ENCODE measurements at regions not wholly inside any gene's neighbourhood (a gene's known extent, or its start where the extent isn't known, plus 50 kb on each side); places are given as distances from the start of the nearest gene placed in this dataset.

DNA sequence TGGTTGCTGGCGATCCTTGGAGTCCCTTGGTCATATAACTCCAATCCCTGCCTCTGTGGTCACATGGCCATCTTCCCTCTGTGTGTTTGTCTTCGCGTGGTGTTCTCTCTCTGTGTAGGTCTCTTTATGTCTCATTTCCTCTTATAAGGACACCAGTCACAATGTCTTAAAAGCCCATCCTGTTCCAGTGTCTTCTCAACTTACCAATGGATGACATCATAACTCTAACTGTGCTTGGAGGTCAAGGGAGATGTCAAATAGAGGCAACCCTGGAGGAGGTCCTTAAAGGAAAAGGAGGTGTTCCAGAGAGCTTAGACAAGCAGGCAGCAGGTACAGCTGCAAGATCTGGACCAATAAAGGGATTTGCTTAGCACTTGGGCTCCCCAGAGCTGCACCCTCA is 143.0 kb downstream of the BUB3 start:
- Histone ChIP-seq H3K36me3 (no peaks in the 10 kb centered on the region), H3K4me3 (no peak overlapping the region), H3K9me3 (no peaks in the 10 kb centered on the region), H3K27me3 (no peaks in the 10 kb centered on the region), H3K27ac (no peak overlapping the region), H3K4me1 (no peaks in the 10 kb centered on the region)
- TF ChIP-seq POLR2A (IDR thresholded peaks at IDR 0.05), result no peak
- TF ChIP-seq, protein P1, sequence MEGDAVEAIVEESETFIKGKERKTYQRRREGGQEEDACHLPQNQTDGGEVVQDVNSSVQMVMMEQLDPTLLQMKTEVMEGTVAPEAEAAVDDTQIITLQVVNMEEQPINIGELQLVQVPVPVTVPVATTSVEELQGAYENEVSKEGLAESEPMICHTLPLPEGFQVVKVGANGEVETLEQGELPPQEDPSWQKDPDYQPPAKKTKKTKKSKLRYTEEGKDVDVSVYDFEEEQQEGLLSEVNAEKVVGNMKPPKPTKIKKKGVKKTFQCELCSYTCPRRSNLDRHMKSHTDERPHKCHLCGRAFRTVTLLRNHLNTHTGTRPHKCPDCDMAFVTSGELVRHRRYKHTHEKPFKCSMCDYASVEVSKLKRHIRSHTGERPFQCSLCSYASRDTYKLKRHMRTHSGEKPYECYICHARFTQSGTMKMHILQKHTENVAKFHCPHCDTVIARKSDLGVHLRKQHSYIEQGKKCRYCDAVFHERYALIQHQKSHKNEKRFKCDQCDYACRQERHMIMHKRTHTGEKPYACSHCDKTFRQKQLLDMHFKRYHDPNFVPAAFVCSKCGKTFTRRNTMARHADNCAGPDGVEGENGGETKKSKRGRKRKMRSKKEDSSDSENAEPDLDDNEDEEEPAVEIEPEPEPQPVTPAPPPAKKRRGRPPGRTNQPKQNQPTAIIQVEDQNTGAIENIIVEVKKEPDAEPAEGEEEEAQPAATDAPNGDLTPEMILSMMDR (IDR thresholded peaks at IDR 0.05), result no peak
- DNase-seq (no peak), ATAC-seq (no peak)
- WGBS, 4 donors, result 78 to 89% (median 82%) methylated on average over 3 of the region's 3 CpGs
- intact Hi-C loops (cut with DNase I), result no loop called here

DNA sequence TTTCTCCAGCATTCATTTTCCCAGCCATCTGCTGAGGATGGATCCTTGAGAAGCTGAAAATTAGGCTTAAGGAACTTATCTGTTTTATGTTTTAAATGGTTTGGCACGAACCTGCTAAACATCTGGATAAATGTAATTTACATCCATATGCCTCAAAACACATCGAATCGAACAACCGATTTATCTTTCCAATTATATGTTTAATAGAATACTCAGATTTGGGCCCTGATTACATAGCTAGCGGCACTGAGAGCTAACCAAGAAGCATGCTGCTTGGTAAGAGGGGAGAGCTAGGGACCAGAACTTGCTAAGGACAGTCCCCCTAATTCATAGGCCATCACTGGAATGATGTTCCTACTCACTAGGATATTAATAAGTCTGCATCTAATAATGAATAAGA is 144.4 kb downstream of the BUB3 start:
- DNase-seq (no peak), ATAC-seq (no peak)
- no peak overlapping the region for H3K27ac ChIP-seq
- H3K36me3 ChIP-seq, result no peaks in the 10 kb centered on the region
- no peaks in the 10 kb centered on the region for H3K4me1 ChIP-seq
- peaks cover 0 to 8% (median 0%) of the 10 kb centered on the region in 12 donors for H3K9me3 ChIP-seq
- H3K27me3 ChIP-seq, result no peaks in the 10 kb centered on the region
- H3K4me3 ChIP-seq, result no peak overlapping the region
- intact Hi-C loops (cut with DNase I), result no loop called here
- WGBS, 4 donors, result 92 to 98% (median 95%) methylated on average over 5 of the region's 5 CpGs
- TF ChIP-seq, protein P1 (IDR thresholded peaks at IDR 0.05), result no peak
- TF ChIP-seq POLR2A (IDR thresholded peaks at IDR 0.05), result no peak

DNA sequence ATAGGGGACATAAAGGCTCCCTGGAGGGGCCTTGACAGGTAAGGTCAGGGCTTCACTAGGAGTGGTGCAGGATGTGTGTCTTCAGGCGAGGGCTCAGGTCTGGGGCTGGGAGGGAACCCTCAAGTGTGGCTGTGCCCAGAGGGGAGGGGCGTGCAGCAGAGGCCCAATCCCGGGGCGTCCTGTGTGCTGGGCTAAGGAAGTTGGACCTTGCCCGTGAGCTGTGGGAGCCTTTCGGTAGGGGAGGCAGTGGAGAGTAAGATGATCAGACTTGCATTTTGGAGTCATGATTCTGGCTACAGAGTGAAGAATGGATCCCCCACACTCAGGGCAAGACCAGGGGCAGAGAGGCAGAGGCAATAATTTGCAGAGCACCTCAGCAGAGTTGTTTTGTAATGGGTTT is 145.4 kb downstream of the BUB3 start:
- Histone ChIP-seq H3K4me1 (no peaks in the 10 kb centered on the region), H3K9me3 (peaks cover 0 to 8% (median 0%) of the 10 kb centered on the region in 12 donors), H3K27ac (no peak overlapping the region), H3K36me3 (no peaks in the 10 kb centered on the region), H3K27me3 (no peaks in the 10 kb centered on the region), H3K4me3 (no peak overlapping the region)
- WGBS, 4 donors, result 76 to 88% (median 79%) methylated on average over 6 of the region's 6 CpGs
- ATAC-seq (no peak), DNase-seq (no peak)
- intact Hi-C loops (cut with DNase I), result no loop called here
- TF ChIP-seq, protein P1 (IDR thresholded peaks at IDR 0.05), result no peak
- no peak for TF ChIP-seq POLR2A (IDR thresholded peaks at IDR 0.05)

DNA sequence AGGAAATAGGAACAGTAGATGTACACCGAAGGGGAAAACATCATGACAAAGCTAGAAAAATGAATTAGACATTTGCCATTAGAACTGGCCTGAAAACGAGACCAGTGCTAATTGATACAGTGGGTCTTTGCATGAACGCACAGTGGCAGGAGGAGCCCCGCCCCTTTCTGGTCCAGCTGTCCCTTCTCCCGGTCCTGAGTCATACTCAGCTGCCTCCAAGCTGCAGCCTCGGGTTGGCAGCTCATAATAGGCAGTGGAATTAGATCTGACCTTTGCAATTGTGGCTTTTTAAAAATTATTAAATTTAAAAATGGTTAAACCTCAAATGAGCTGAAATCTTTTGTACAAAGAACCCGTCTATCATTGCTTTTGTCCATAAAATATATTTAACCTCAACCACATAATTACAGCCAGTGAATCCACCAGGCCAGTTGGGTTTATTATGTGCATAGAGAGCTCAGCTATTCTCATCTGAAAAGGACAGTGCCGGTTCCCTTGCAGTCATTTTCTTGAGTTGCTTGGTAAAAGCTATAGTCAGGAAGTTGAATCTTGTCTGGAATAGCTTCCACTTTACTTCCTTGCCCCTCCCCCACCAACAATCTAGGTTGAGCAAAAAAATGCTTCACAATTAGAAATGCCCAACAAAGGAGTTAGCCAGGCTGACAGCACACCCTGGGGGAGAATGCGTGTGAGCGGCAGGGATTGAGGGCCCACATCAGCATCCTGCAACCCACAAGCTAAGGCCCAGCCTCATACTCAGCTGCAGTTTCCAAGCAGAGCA is 147.1 kb downstream of the BUB3 start:
- Histone ChIP-seq H3K9me3 (peaks cover 0 to 8% (median 0%) of the 10 kb centered on the region in 12 donors), H3K27me3 (no peaks in the 10 kb centered on the region), H3K27ac (no peak overlapping the region), H3K4me1 (no peaks in the 10 kb centered on the region), H3K36me3 (no peaks in the 10 kb centered on the region), H3K4me3 (no peak overlapping the region)
- 40 to 55% (median 50%) methylated on average over 10 of the region's 10 CpGs for WGBS, 4 donors
- TF ChIP-seq, protein P1 (IDR thresholded peaks at IDR 0.05), result no peak
- no peak for TF ChIP-seq POLR2A (IDR thresholded peaks at IDR 0.05)
- DNase-seq (peak in 3 of 5 donors; percentile 16 to 38 (median 32)), ATAC-seq (peak in 3 of 4 donors; percentile 64 to 72 (median 71))
- intact Hi-C loops (cut with DNase I), result no loop called here
